ENCODE measurements at regions not wholly inside any gene's neighbourhood (a gene's known extent, or its start where the extent isn't known, plus 50 kb on each side); places are given as distances from the start of the nearest gene placed in this dataset.

DNA sequence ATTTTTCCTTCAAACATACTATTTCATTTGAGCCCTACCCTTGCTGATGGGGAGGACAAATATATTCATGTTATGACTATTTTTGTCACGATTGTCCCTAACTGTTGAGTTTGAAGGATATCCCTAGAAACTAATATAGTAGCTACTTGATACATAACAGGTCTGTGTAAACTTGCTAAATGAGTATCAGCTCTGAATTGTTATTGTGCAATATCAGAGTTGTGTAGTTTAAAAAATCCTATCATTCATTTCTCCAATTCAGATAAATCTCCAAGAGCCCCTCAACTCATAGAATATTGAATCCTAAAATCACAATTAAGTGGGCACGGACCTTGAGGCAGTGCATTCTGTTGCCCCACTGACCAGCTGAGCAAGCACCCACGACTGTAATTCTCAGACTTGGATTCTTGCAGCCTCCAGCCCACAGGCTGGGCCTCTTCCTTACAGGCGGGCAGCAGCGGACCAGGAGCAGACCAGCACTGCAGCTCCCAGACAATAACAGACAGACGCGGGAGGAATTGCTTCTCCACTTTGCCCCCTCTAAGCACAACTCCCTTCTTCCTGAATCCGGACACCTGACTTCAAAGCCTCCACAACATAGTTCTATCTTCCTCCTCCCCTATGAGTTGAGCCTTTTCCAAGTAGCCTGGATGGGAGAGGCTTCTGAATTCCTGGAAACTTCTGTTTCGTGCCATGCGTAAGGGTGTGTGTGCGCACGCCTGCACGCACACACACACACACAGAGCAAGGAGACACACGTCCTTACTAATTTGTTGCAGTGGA is 337.6 kb upstream of the ARGLU1 start:
- no peak for DNase-seq

DNA sequence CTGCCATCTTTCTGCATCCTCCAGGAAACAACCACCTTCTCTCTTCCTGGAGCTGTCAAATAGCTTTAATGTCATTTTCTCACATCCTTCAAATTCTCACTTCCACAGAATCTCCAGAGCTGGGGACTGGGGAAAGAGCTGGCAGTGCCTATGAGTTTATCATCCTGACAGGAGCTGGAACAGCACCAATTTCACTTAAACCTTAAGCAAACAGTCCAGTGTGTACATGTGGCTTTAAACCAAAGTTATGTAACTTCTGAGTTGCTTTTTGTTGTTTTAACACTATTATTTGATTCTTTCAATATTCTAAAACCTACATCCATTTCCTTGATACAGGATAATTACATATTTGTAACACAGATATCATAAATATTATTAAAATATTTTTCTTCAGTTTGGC is 331.5 kb upstream of the ARGLU1 start:
- no peak for DNase-seq

DNA sequence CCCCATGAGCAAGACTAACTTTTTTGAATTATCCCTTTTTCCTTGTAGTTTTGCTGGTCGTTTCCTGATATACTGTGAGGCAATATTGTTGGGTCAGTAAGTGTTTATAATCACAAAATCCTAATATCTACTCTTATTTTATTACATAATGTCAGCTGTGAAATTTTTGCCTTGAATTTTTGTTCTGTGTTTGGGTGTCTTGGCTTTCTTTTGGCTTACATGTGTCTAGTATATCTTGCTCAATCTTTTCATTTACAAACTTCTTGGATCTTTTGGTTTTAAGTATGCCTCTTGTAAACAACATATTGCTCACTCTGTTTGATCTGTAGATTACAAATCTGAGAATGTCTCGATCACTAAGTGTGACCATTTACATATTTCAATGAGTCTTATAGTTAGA is 330.3 kb upstream of the ARGLU1 start:
- DNase-seq: no peak

DNA sequence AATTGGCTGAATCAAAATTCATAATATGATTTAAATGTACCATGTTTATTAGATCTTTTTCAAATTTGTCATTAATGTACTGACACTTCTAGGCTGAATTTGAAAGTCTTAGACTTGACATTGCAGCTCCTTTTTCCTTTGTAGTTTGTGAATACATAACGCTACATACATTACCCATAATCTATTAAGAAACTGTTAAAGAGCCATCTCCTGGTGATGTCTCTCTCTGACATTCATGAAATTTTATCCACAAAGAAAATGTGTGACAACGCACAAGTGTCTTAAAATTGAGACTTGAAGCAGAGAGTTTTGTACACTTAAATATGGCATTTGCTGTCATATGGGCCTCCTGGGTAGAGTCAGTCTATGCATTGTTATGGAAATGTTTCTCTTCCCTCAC is 320.2 kb upstream of the ARGLU1 start:
- no peak for DNase-seq

DNA sequence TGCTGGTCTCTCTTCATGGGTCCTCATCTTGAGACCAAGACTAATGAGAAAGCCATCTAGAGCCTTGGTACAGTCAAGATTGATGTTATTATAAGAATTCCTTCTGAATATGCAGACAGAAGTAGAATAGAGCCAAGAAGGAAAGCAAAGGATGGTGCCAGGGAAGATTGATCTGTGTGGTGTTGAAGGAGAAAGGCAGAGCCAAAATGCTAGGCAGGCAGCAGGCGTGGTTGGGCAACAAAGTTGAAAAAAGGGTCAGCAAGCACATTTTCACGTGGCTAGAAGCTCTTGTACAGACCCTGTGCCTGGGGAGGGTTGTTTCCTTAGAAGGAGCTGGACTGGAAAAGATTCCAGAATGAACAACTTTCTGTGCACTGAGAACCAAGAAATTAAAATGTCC is 319.7 kb upstream of the ARGLU1 start:
- no peak for DNase-seq

DNA sequence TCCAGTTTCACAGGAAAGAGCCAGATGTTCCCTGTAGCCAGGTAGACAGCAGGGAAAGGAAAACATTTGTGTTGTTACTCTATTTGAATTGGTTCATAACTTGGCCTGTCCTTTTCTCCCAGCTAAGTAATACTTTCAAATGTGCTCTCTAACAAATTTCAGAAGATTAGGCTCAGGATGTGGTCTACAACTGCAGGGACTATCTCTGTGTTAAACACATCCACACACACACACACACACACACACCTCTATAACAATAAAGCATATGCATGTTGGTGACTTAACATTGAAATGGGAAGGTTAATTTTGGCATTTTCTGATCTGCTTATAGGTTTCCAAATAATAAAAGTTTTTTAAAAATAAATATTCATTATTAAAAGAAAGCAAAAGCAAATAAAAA is 316.0 kb upstream of the ARGLU1 start:
- no peak for DNase-seq

DNA sequence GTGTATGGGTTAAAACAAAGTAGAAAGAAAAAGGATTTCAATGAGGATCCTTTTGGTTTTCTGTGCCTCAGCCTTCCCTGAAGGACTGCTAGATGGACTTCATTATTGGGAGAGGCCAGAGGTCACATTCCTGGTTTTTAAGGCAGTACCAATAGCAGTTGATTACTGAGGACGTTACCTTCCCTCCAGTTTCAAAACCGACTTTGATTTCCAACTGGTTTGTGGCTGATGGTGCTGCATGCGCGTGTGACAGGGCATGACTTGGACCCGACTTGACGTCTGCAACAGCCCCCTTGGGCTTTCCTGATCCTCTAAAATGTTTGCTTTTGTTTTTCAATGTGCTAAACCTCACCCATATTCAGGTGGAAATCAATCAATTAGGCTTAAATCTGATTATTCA is 314.3 kb upstream of the ARGLU1 start:
- DNase-seq: no peak

DNA sequence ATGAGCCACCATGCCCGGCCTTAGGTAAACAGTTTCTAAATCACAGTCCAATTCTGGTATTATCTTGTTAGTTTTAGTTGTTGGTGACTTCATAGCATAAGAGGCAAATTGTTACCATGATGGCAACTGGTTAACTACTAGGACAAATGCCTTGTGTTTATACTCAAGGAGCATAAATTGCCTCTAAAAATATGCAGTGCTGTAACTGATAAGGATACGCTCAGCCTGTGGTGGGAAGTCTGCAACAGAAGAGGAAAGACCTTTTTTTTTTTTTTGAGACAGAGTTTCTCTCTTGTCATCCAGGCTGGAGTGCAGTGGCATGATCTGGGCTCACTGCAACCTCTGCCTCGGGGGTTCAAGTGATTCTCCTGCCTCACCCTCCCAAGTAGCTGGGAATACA is 311.9 kb upstream of the ARGLU1 start:
- DNase-seq: no peak

DNA sequence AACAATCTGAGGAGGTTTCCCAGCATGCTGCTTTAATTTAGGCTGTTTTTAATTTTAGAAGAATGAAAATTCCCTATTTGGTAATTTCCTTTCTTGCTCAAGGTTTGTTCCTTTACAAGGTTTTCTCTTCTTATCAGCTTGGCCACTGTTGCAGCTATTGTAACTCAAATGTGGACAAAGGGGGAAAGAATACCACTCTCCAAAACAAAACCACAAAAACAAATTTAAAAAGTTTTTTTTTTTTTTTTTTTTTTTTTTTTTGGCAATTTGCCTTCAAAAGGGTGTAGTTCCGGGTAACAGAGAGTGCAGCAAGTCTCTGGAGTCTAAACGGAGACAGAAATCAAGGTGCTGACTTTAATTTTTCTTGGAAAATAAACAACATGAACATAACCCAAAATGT is 306.4 kb upstream of the ARGLU1 start:
- DNase-seq: no peak

DNA sequence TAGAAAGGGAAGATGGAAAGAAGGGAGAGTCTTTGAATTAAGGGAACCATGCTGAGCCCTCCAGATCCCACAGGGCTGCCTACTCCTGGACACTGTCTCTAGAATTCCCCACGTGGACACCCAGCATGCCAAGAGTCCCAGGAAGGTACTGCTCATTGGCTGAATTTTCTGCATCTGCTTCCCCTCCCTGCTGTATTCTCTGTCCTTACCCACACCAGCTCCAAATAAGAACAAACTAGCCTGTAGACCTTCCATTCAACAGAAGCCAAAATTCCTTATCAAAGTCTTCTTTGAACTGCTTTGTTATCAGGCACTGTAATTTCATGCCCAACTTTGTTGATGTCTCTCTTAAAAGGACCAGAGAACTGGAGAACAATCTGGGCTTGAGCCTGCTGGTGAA is 305.9 kb upstream of the ARGLU1 start:
- no peak for DNase-seq

DNA sequence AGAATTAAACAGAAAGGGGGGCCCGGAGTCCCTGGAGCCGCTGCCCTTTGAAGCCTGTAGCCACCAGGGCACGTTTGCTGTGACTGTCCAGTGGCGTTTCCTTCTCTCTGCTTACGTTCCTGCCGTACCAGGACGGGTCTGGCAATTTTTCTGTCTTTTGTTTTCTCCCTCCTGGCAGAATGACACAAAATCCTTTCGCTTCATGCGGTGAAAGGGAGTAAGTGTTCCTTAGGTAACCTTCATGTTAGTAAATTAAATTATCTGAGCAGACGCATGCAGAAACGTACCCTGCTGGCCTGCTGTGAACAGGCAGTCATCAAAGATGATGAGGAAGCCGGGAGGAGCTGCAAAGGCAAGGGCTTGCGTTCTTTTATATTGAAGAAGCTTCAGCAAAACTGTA is 299.3 kb upstream of the ARGLU1 start:
- DNase-seq: no peak

DNA sequence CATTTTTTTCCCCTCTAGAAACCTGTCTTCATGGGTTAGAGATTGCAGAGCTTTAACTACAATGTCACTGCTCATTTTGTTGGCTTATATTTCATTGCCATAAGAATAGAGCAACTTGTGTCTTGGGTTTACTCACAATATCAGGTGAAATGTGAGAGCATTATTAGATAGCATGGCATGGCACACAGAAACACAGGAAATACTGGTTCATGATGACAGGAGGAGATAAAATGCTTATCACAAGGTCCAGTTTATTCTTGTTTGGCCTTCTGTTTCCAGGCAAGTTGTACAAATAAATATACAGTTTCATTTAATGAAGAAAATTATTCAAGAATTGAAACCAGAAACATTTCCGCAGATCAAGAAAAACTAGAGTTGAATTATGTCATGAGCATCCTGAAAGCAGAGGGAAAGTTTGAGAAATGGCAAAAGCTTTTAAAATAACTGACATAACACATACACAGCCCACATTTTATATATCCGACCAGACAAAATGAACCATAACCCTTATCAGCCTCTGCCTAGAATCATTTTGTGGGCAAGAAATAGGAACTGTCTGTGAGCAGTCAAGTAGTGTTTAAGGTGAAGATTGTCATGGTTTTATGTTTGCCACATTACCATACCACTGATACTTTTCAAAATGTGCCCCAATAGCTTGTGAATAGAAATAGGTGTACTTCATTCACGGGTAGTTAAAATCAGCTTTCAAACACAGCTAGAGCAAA is 297.9 kb upstream of the ARGLU1 start:
- no peak for DNase-seq

DNA sequence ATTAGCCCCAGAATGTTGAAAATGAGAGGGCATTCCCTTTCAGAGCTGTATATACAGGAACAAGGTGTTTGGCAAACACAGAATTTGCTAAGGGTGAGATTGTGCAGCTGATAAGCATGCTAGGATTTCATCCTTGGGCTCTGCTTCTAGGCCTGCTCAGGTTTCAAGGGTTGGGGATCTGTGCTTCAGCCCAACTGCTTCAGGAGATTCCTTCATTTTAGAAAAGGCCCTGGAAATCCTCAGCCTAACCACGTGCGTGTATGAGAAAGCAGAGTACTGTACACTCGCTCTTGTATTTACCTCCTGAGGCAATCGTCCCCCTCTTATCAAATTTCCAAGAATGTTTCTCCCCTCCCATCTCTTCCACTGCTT is 291.6 kb upstream of the ARGLU1 start:
- no peak for DNase-seq

DNA sequence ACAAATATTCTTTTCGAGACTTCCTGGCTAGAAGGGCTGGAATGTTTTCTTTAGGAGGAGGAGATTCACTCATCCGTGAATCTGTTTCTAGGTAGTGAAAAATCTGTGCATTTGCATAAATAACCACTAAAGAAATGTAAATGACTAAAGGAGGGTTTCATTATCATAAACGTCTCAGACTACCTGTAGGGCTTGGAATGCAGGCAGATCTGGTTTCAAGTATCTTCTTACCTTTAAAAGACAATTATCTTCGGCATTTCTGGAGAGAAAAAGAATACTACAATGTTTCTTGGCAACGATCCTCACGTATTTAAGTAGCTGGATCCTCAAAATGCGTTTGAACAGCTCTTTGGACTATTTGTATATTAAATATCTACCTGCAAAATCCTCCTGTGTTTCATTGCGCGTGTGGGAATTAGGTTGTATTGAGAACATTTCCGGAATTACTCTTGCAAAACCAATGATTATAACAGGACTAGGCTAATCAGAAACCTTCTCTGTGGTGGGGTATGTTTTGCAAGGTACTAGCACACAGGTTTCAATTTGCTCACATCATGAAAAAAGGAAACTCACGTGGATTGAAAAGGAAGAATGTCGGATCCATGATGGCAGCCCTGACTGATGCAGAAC is 291.1 kb upstream of the ARGLU1 start:
- DNase-seq: no peak

DNA sequence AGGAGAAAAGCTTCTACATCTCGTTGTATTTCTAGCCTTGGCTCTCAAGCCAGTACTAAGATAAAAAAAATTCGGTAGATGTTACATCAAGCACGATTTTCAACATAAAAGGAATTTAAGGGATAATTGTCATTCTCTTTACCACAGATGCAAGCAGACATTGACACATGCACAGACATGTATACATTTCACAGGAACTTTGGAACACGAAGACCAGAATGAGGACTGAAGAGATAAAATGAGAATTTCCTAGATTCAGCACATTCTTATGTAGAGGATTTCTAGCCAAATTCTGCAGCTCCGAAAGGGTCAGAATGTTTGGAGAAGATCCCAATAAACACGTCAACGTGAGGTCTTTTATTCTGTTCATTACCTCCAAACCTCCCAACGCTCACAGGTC is 284.5 kb upstream of the ARGLU1 start:
- DNase-seq: no peak

DNA sequence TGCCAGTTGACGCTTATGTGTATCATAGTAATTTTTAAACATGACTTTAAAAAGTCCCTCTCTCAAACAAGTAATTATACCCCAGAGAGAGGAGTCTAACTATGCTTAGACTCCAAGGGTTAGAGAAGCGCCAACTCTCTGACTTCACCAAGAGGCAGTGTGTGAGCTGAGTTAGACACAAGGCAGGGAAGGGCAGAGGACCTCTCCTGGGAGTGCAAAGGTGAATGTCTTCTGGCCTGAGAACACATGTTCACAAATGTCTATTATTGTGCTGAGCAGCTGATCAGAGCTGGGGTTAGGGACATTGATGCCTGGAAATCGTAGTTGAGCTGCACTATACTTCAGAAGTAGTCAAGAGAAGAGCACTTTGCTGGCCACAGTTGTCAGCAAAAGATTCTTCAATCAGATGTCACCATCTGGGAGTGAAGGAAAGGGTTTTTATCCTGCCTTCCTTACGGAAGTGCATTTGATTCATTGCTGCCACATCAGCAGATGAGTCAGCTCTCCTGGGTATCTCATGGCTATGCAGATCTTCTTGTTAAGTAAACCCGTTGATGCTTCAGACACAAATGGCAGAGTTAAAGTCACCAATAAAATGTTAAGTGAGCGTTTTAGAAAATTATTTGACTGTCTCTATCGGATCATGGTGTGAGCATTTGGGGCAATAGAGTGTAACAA is 283.2 kb upstream of the ARGLU1 start:
- DNase-seq: no peak

DNA sequence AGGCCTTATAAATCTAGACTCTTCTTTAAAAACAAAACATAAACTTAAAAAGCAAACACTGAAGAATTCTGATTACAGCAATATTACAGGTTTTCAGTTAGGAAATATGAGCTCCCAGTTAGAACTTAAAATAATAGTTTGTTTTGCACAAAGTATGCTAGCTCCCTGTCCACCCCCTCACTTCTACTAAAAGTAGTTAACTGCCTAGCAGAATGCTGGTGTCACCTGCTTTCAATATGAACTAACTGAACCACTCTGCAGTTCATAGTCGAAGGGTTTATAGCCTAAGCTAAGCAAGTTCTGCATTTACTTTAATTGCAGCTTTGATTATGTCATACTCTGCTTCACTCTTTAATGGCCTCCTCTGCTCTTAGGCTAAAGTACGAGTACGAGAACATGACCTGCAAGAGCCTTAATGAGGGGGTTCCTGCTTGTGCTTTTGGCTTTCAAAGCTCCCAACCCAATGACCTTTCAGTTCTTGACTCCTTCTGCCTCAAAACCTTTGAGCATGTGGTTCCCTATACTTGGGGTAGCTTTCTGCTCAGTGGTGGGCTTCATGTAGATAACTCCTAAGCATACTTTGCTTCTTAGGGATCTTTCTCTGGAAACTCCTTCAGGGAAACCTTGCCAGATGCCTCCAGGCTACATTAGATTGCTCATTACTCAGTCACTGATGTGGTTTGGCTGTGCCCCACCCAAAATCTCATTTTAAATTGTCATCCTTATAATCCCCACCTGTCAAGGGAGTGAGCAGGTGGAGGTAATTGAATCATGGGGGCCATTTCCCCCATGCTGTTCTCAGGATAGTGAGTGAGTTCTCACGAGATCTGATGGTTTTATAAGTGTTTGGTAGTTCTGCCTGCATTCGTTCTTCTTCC is 278.9 kb upstream of the ARGLU1 start:
- no peak for DNase-seq

DNA sequence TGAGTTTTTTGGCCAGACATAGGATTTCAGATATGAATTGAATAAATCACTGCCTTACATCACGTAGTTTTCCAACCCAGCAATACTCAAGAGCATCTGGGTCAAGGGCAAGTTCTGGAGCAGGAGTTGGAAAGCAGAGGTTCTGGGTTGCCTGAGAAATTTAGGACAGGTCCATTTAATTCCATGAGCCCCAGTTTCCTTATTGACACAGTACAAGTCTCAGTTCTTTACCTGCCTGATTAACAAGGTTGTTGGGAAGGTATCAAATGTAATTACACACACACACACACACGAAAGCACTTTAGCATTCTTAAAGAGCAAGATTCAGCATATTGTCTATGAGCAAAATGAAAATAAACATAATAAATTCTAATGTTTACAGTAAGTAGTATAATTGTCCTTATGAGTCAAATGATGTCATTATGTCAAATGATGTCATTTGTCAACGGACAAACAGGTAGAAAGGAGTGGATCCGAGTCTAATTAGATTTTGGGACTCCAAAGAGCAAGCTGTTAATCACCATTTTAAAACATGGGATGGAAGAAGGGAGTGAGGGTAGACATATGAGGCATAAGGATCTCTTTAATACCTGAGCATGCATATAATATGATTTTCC is 268.4 kb upstream of the ARGLU1 start:
- DNase-seq: no peak

DNA sequence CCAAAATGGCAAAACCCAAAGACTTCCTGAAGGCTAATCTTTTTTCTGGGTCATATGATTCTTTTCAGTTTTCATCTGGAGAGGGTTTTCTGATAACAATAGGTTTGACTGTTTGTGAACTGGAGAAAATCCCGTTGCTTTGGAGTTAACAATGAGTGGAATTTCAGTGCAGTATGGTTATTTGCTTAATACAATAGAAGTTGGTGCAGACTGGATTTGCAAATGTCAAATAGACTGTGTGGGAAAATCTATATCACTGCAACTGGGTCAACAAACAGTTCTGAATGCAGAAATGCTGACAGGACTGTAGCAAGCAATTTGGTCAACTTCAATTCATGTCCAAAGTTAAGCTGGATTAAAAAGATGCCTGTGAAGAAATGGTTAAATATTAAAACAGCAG is 267.5 kb upstream of the ARGLU1 start:
- no peak for DNase-seq

DNA sequence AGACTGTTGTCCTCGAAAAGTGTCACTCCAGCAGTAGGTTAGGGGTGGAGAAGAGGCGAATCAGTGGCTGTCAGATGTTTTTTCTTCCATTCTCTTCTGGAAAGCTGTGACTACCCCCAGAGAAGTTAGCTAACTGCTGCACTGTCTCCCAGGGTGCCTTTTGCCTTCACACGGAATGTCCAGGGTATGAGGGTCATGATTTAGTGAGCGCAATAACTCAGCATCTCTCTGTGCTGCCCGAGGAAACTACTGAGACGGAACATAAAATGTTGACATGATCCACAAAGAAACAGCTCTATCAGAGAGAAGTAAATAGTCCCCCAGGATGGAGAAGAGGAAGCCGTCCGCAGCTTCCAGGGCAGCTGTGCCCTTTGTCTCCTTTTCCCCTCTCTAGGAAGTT is 254.0 kb upstream of the ARGLU1 start:
- no peak for DNase-seq

DNA sequence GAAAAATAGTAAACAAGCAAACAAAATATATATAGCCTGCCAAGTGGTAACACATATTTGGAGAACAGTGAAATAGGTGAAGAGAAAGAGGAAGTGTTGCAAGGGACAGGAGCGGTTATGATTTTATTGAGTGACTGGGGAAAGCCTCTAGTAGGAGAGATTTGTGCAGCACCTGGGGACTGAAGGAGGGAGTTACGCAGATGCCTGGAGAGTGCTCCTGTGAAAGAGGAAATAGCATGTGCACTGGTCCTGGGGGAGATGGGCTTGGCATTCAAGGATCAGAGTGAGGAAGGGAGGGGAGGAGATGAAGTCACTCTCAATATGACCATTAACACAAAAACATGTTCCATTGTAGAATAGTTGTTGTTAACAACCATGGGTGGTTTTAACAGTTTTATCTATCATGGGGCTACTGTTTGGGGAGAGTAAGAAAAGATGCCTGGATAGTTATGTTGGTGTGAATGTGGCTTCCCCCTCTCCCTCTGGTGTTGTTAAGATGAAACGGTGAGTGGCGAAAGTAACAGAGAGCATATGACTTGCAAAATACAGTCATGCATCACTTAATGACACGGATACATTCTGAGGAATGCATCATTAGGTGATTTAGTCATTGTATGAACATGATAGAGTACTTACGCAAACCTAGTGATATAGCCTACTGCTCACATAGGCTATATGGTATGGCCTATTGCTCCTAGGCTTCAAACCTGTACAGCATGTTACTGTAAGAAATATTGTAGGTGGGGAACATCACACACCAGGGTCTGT is 251.7 kb upstream of the ARGLU1 start:
- DNase-seq: no peak

DNA sequence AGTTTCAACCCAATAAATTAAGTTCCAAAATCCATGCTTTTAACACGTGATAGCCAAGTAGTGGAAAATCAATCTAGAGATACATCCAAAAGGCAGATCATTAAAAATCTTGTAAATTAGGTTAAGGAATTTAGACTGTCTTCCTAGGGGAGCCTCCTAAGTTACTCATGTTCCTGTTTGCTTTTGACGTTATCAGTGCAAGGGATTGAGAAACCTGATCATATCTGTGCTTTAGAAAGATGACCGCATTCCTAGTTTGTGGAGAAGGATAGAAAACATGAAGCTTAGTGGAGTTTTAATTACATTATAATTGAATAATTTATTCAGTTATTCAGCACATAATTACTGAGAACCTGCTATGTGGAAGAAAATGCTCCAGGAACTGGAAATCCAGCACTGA is 251.0 kb upstream of the ARGLU1 start:
- no peak for DNase-seq

Measured in activated CD4-positive, alpha-beta T cell treated with anti-CD3 and anti-CD28 coated beads for 1 hour (primary cell).